CD4-positive, alpha-beta T cell treated with Interleukin-1 beta for 1 hour (primary cell): ENCODE measurements at regions not wholly inside any gene's neighbourhood (a gene's known extent, or its start where the extent isn't known, plus 50 kb on each side); places are given as distances from the start of the nearest gene placed in this dataset.
"Not testable (repeated sequence)": the region's sequence is repeated elsewhere in the genome, so short reads cannot be mapped to it uniquely, and the experiment has no call there.

ENCODE experiments used
- DNase-seq, 2 donors: peaks; one replicate each; pipeline ENCODE4 v3.0.0-alpha.2; 2020 to 2022

DNA sequence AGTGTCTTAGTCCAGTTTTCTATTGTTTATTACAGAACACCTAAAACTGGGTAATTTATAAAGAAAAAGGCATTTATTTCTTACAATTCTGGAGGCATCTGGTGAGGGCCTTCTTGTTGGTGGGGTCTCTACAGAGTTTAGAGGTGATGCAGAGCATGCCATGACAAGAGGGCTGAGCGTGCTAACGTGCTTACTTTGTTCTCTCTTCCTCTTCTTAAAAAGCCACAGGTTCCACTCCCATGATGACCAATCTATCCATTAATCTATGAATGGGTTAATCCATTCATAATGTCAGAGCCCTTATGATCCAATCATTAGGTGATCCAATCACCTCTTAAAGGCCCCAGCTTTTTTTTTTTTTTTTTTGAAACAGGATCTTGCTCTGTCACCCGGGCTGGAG lies 291.5 kb upstream of the GALNTL6 start:
- no peak for DNase-seq

DNA sequence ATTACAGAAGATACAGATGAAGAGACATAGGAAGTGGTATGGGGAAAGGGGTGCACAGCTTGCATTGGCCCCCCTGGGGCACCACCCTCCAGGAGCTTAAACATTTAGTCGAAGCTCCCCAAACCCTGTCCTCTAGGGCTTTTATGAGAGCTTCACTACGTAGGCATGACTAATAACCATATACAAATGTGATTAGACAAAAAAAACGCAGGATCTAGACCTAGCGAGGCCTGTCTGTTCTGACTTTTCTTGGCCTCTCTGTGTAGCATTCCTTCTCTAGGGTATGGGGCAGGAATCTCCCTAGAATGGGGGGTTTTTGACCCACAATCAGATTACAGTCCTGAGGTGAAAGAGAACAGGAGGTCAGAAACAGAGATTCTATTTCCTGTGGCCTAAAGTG lies 293.7 kb upstream of the GALNTL6 start:
- no peak for DNase-seq

DNA sequence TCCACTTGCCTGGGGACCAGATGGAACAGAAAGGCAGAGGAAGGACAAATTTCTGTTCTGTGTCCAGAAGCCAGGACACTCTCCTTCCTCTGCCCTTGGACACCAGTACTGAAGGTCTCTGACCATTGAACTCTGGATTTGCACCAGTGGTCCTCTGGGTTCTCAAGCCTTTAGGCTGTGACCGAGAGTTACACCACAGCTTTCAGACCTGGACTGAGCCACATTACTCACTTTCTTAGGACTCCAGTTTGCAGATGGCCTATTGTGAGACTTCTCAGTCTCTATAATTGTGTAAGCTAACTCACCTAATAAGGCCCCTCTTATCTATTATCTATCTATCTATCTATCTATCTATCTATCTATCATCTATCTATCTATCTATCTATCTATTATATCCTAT lies 295.3 kb upstream of the GALNTL6 start:
- DNase-seq, result no peak

DNA sequence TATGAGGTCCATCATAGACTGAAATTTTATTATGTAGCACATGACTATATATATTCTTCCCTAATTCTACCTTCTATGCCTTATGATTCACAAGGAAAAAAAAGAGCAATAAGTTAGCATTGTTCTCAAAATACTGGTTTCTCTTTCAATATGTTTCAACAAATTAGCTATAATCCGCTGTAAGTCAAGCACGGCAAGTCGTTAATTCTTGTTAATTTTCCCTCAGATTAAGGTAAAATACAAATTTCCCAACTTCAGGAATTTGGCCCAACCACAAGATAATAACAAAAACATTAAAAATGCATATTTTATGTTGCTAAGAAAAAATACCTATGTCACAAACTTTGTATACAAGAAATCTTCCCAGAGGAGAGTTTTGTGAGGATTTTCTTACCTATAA lies 296.5 kb upstream of the GALNTL6 start:
- DNase-seq, result no peak

GRCh38 chr4:171484681-171485080 lies 328.5 kb upstream of the GALNTL6 start:
- DNase-seq, result no peak

- no peak for DNase-seq
Measured at GRCh38 chr4:171478181-171478580, 335.0 kb upstream of the GALNTL6 start.

DNA sequence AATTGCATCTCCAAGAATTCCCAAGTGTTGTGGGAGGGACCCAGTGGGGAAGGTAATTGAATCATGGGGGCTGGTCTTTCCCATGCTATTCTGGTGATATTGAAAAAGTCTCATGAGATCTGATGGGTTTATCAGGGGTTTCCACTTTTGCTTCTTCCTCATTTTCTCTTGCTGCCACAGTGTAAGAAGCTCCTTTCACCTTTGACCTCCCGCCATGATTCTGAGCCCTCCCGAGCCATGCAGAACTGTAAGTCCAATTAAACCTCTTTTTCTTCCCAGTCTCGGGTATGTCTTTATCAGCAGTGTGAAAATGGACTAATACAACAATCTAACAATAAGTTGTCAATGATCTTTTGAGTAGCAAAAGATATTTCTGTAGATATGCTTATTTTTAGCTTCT lies 338.1 kb upstream of the GALNTL6 start:
- not testable (repeated sequence) for DNase-seq

DNA sequence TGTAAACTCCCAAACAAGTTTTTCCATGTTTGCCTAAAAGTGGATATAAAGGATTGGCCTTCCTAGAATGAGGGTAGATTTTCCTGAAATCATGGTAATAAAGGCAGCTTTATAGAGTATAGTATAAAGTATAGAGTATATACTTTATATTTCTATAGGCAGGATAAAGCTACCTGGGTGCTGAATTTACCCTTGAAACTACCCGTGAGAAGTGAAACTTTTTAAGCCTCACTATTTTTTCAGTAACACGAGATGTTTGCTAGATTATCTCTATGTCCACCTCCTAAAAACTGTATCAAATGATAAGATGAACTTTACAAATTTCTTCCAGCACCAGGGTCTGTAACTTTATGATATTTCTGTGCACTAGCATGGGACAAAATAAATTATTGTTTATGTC lies 340.0 kb upstream of the GALNTL6 start:
- no peak for DNase-seq

GRCh38 chr4:171472230-171472629 lies 341.0 kb upstream of the GALNTL6 start:
- no peak for DNase-seq

DNA sequence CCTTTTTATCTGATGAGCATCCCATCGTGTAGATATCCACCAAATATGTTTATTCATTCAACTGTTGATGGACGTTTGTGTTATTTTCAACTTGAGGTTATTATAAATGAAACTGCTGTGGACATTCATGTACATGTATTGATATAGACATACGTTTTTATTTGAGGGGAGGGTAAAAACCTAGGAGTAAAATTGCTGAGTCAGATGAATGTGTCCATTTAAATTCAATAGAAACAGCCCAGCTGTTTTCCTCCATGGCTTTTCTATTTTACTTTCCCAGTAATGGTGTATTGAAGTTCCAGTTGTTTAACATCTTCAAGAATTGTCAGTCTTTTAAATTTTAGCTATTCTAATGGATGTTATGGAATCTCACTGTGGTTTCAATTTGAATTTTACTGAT lies 348.7 kb upstream of the GALNTL6 start:
- DNase-seq, result no peak

- DNase-seq, result no peak
Measured at GRCh38 chr4:171461191-171461590, 352.0 kb upstream of the GALNTL6 start.

- no peak for DNase-seq
Measured at GRCh38 chr4:171448919-171449481, 364.2 kb upstream of the GALNTL6 start.

- DNase-seq, result no peak
Measured at GRCh38 chr4:171448358-171448757, 364.8 kb upstream of the GALNTL6 start.

- no peak for DNase-seq
Measured at GRCh38 chr4:171441300-171441941, 371.8 kb upstream of the GALNTL6 start.

DNA sequence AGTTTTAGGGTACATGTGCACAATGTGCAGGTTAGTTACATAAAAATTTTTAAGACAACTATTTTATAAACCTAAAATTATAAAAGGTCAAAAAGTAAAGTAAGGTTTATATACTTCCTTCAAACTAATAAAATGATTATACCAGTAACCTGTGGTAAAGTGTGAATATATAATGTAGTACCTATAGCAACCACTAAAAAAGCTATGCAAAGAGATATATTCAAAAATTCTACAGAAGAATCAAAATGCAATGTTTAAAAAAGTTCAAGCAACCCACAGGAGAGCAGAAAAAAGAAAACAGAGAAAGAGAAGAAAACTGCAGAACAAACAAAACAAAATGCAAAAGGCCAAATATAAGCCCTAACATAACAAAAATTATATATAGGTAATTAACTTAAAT lies 379.5 kb upstream of the GALNTL6 start:
- DNase-seq, result no peak

GRCh38 chr4:171432536-171432935 lies 380.7 kb upstream of the GALNTL6 start:
- no peak for DNase-seq

GRCh38 chr4:171430495-171430894 lies 382.7 kb upstream of the GALNTL6 start:
- DNase-seq, result no peak

- DNase-seq, result no peak
Measured at GRCh38 chr4:171397175-171397574, 416.0 kb upstream of the GALNTL6 start.

GRCh38 chr4:171390626-171391025 lies 422.6 kb upstream of the GALNTL6 start:
- no peak for DNase-seq

GRCh38 chr4:171378323-171378722 lies 434.9 kb upstream of the GALNTL6 start:
- no peak for DNase-seq

DNA sequence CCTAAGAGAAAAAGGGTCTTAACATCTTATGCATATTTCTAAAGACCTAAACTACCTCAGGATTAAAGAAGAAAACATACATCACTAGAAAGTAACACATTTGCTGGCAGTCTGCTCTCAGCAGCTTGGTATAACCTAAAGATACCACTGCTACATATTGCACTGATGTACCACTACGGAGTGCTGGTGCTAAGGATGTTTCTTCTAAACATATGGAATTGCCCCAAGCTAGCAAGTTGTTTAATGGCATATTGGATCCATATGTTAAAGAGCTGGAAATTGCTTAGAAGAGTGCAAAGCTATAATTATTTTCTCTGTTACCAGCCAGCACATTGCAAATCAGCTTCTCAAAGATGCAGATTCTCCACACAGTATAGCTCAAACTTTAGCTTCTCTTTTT lies 436.5 kb upstream of the GALNTL6 start:
- DNase-seq, result no peak

GRCh38 chr4:171353535-171353934 lies 459.7 kb upstream of the GALNTL6 start:
- DNase-seq, result no peak

DNA sequence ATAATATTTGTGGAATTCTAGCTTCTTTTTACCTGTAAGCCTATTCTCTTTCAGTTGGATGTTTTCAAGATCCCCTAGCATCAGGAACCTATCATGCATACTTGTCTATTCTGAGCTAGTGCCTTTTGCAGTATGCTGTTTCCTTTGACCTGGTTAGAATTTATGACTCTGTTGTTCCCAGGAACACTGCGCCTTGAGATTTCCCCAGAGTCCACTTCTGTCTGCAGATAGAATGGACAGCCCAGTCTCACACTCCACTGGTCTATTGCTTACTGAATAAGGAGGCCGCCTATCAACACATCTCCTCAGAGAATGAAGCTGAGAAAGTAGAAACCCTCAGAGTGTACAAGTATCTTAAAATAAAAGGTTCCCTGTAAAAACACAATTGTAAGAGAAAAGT lies 465.1 kb upstream of the GALNTL6 start:
- no peak for DNase-seq

DNA sequence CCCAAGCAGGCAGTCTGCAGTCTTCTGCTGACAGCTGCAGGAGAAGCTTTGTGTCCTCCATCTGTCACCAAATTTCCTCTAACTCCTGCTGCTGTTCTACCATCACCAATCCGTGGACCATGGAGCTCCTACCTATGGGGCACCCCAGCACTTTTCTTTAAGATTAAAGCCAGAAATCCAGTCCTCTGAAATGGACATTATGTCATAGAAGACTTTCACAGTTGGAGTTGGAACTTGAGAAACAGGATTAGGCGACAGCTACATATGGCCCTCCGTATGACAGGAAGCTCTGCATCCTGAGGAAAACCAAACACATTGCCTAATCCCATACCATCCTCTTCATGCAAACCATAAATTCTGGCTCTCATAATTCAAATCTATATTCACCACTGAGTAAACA lies 470.6 kb upstream of the GALNTL6 start:
- DNase-seq, result no peak

GRCh38 chr4:171340258-171340657 lies 472.9 kb upstream of the GALNTL6 start:
- no peak for DNase-seq
